Lower leg skin (tissue), 4 donors: ENCODE measurements at regions not wholly inside any gene's neighbourhood (a gene's known extent, or its start where the extent isn't known, plus 50 kb on each side); places are given as distances from the start of the nearest gene placed in this dataset.
"Not testable (repeated sequence)": the region's sequence is repeated elsewhere in the genome, so short reads cannot be mapped to it uniquely, and the experiment has no call there.

ENCODE experiments used
- DNase-seq, 2 donors: peaks; one replicate each; pipeline ENCODE4 v3.0.0-alpha.2; 2019; ENCODE audit warnings: low spot score in 2 of 2
- H3K4me3 ChIP-seq: fragments of 200-600 bp; sonication (generic); 2 replicates; pipeline ENCODE4 v1.5.1; 2017; ENCODE audit warnings: mild to moderate bottlenecking, low read depth; ENCODE audit not compliant: poor library complexity, severe bottlenecking
- POLR2A ChIP-seq, 2 donors: fragments of 450-650 bp; IDR thresholded peaks; one replicate each; pipeline ENCODE4 v1.6.1; 2016 to 2017; ENCODE audit warnings: antibody characterized with exemption in 2 of 2, mild to moderate bottlenecking in 1 of 2, moderate library complexity in 1 of 2
- WGBS, 2 donors: methylation state at CpG; one replicate each; pipeline ENCODE4 v1.1.5; 2018; 5-methylcytosine and 5-hydroxymethylcytosine counted together
- intact Hi-C: fragments of 100-400 bp; cut with DNase I; formaldehyde crosslinking; loops from one replicate; pipeline ENCODE4 v1.15.0; 2023; ENCODE audit warnings: low total_unique reads
- TF ChIP-seq, protein P1 (sequence below), 3 donors: fragments of 450-650 bp; IDR thresholded peaks; one replicate each; pipeline ENCODE4 v1.5.1; 2016; ENCODE audit warnings: antibody characterized with exemption in 3 of 3, mild to moderate bottlenecking in 3 of 3, moderate library complexity in 2 of 3

DNA sequence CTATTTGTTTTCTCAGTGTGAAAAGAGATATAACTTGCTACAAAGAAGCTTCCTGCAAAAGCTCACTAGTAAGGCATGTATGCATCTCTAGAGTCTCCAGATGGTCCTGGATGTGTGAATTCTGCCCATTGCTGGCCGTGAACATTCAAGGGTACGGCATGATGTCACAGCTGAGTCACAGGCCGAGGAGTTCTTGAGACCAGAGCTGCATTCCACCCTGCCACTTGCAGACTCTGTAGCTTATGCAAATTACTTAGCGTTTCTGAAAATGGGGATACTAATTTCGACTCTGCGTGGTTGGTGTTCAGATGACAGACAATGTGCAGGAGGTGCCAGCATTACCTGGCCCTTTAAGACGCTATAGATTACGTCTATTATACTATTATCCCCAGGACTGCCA, 470.7 kb downstream of the ZNF536 start:
- DNase-seq = no peak
- 87 to 93% methylated on average over 8 of the region's 8 CpGs for WGBS, 2 donors
- no peak for TF ChIP-seq POLR2A (IDR thresholded peaks at IDR 0.05)
- TF ChIP-seq, protein P1, sequence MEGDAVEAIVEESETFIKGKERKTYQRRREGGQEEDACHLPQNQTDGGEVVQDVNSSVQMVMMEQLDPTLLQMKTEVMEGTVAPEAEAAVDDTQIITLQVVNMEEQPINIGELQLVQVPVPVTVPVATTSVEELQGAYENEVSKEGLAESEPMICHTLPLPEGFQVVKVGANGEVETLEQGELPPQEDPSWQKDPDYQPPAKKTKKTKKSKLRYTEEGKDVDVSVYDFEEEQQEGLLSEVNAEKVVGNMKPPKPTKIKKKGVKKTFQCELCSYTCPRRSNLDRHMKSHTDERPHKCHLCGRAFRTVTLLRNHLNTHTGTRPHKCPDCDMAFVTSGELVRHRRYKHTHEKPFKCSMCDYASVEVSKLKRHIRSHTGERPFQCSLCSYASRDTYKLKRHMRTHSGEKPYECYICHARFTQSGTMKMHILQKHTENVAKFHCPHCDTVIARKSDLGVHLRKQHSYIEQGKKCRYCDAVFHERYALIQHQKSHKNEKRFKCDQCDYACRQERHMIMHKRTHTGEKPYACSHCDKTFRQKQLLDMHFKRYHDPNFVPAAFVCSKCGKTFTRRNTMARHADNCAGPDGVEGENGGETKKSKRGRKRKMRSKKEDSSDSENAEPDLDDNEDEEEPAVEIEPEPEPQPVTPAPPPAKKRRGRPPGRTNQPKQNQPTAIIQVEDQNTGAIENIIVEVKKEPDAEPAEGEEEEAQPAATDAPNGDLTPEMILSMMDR (IDR thresholded peaks at IDR 0.05) = no peak
- no peak overlapping the region for H3K4me3 ChIP-seq
- intact Hi-C loops = no loop called here

DNA sequence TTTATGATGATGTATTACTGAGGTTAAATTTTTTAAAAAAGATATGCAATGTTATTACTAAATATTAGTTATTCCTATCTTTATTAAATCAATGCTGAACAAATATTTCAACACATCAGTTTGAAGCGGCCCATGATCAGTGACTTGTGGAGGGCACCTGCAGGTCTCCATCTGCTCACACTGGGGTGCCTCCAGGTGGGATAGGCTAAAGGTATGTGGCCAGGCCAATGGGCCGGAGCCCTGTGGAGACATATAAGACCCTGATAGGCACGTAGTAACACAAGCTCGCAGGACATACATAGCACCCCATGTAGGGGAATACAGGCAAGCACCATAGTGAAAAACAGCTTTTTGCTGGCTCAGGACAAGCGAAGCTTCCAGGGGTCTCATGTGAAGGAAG, 469.8 kb downstream of the ZNF536 start:
- intact Hi-C loops = no loop called here
- no peak for DNase-seq
- no peak for TF ChIP-seq POLR2A (IDR thresholded peaks at IDR 0.05)
- TF ChIP-seq, protein P1 (IDR thresholded peaks at IDR 0.05) = no peak
- H3K4me3 ChIP-seq = no peak overlapping the region
- 91 to 93% methylated on average over 4 to 5 of the region's 5 CpGs for WGBS, 2 donors

DNA sequence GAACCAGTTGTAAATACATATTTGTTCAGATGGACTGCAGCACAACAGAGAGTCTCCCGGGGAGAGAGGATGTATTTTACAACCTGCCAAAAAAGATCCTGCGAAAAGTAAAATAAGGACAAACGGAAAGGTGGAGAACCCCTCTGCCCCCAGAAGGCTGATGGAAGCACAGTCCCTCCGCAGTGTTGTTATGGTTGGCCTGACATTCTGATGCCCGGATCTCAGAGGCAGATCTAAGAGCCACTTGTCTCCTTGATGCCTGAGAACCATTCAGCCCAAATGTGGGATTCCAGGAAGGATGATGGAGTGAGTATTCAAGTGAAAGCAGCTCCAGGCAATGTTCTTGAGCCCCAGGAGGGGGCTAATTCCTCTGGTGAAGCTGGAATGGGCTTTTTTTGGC, 458.7 kb downstream of the ZNF536 start:
- no peak for DNase-seq
- TF ChIP-seq, protein P1 (IDR thresholded peaks at IDR 0.05) = no peak
- TF ChIP-seq POLR2A (IDR thresholded peaks at IDR 0.05) = no peak
- intact Hi-C loops = no loop called here
- H3K4me3 ChIP-seq = no peak overlapping the region
- WGBS, 2 donors = 69 to 74% methylated on average over 5 of the region's 5 CpGs

DNA sequence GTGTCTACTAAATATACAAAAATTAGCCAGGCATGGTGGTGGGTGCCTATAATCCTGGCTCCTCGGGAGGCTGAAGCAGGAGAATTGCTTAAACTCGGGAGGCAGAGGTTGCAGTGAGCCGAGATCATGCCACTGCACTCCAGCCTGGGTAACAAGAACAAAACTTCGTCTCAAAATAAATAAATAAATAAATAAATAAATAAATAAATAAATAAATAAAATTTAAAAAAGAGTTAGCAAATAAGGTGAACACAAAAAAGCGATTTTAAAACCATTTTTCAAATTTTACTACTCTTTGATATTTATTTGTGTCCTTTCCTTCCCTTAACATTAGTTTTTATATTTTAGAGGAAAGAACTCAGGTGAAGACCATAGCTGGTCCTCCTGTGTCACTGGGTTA, 453.3 kb downstream of the ZNF536 start:
- intact Hi-C loops, H3K4me3 ChIP-seq, DNase-seq: not testable (repeated sequence)
- 90 to 92% methylated on average over 5 of the region's 5 CpGs for WGBS, 2 donors

DNA sequence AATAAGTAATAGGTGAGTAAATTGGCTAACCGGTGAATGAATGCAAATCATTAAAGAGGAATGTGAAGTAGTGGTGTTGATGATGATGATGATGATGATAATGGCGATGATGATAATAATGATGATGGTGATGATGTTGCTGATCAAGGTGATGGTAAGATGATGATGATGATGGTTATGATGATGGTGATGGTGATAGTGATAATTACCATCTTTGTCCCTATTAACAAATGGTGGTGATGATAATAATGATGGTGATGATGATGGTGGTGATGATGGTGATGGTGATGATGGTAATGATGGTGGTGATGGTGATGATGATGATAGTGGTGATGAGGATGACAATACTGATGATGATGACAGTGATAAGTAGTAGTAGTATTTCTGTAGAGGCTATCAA, 452.6 kb downstream of the ZNF536 start:
- intact Hi-C loops = no loop called here
- H3K4me3 ChIP-seq = no peak overlapping the region
- no peak for TF ChIP-seq POLR2A (IDR thresholded peaks at IDR 0.05)
- TF ChIP-seq, protein P1 (IDR thresholded peaks at IDR 0.05) = no peak
- WGBS, 2 donors = 65 to 94% methylated on average over 2 of the region's 2 CpGs
- no peak for DNase-seq

DNA sequence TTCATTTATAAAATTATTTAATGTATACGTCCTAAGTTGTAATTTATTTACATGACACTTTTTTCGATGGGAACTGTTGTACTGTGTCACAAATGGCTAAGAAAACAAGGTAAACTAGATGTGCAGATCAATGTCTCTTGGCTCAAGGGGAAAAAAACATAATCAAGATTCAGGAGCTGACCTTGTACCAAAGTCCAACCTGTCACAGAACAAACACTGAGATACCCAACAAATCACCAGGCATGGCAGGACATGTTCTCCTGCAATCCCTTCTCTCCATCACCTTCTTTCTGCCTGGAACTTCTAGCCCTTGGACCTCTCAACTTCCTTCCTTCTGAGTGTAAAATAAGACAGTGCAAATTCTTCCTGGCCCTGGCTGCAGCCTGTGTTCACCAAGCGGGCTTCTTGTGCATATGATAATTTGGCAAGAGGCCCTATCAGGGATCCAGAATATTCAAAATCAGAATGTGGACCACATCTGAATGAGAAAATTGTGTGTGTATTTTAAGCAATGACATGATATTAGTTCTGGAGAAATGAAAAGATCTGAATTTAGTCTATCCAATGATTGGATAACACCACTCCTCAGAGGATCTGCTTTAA, 445.9 kb downstream of the ZNF536 start:
- intact Hi-C loops = no loop called here
- 77 to 83% methylated on average over 3 of the region's 3 CpGs for WGBS, 2 donors

More for the DNA sequence above, 445.9 kb downstream of the ZNF536 start:
- no peak for DNase-seq
- TF ChIP-seq, protein P1 (IDR thresholded peaks at IDR 0.05) = no peak
- TF ChIP-seq POLR2A (IDR thresholded peaks at IDR 0.05) = no peak
- no peak overlapping the region for H3K4me3 ChIP-seq
